Nephron (organoid): ENCODE measurements at regions not wholly inside any gene's neighbourhood (a gene's known extent, or its start where the extent isn't known, plus 50 kb on each side); places are given as distances from the start of the nearest gene placed in this dataset.

ENCODE experiments used
- H3K27ac Mint-ChIP-seq, 3 experiments: 2 replicates each; pipeline ENCODE4 v1.8.0; 2020; ENCODE audit warnings: mixed read lengths in 3 of 3, mild to moderate bottlenecking in 2 of 3, moderate library complexity in 1 of 3
- H3K27me3 Mint-ChIP-seq: 2 replicates; pipeline ENCODE4 v1.8.0; 2021; ENCODE audit warnings: low read depth, mild to moderate bottlenecking, moderate library complexity, mixed read lengths
- H3K36me3 Mint-ChIP-seq: 2 replicates; pipeline ENCODE4 v1.8.0; 2020; ENCODE audit warnings: low read depth, mixed read lengths
- H3K4me1 Mint-ChIP-seq: 2 replicates; pipeline ENCODE4 v1.8.0; 2020; ENCODE audit warnings: mixed read lengths
- H3K4me3 Mint-ChIP-seq, 3 experiments: 2 replicates each; pipeline ENCODE4 v1.8.0; 2020; ENCODE audit warnings: mild to moderate bottlenecking in 3 of 3, mixed read lengths in 3 of 3, moderate library complexity in 2 of 3
- H3K9me3 Mint-ChIP-seq: 2 replicates; pipeline ENCODE4 v1.8.0; 2020; ENCODE audit warnings: mixed read lengths
- CTCF ChIP-seq, 3 experiments: fragments of 200-600 bp; sonication (generic); IDR thresholded peaks; one replicate each; pipeline ENCODE4 v1.5.0; 2021; ENCODE audit warnings: antibody characterized with exemption in 3 of 3; ENCODE audit not compliant: unreplicated experiment in 3 of 3

- H3K27ac Mint-ChIP-seq, result no peak overlapping the region
- H3K27me3 Mint-ChIP-seq, result no peaks in the 10 kb centered on the region
- TF ChIP-seq CTCF (IDR thresholded peaks at IDR 0.05; ENCODE audit: unreplicated experiment in 3 of 3), result no peak
- H3K4me1 Mint-ChIP-seq, result peaks cover 5% of the 10 kb centered on the region
- no peaks in the 10 kb centered on the region for H3K36me3 Mint-ChIP-seq
- no peak overlapping the region for H3K4me3 Mint-ChIP-seq
- H3K9me3 Mint-ChIP-seq, result peaks cover 12% of the 10 kb centered on the region
Measured at GRCh38 chr13:38566023-38566422, 120.9 kb upstream of the FREM2 start.

- Mint-ChIP-seq H3K4me3 (no peak overlapping the region), H3K27me3 (no peaks in the 10 kb centered on the region), H3K27ac (no peak overlapping the region), H3K9me3 (peaks cover 12% of the 10 kb centered on the region), H3K36me3 (no peaks in the 10 kb centered on the region), H3K4me1 (peaks cover 5% of the 10 kb centered on the region)
- no peak for TF ChIP-seq CTCF (IDR thresholded peaks at IDR 0.05; ENCODE audit: unreplicated experiment in 3 of 3)
Measured at GRCh38 chr13:38566519-38566918, 120.4 kb upstream of the FREM2 start.

GRCh38 chr13:38570706-38571105 lies 116.2 kb upstream of the FREM2 start:
- no peaks in the 10 kb centered on the region for H3K27me3 Mint-ChIP-seq
- no peak for TF ChIP-seq CTCF (IDR thresholded peaks at IDR 0.05; ENCODE audit: unreplicated experiment in 3 of 3)
- H3K9me3 Mint-ChIP-seq, result peaks cover 12% of the 10 kb centered on the region
- peaks cover 5% of the 10 kb centered on the region for H3K4me1 Mint-ChIP-seq
- H3K27ac Mint-ChIP-seq, result no peak overlapping the region
- no peaks in the 10 kb centered on the region for H3K36me3 Mint-ChIP-seq
- no peak overlapping the region for H3K4me3 Mint-ChIP-seq

- Mint-ChIP-seq H3K4me1 (no peaks in the 10 kb centered on the region), H3K36me3 (no peaks in the 10 kb centered on the region), H3K27ac (no peak overlapping the region), H3K4me3 (no peak overlapping the region), H3K9me3 (peaks cover 4% of the 10 kb centered on the region), H3K27me3 (no peaks in the 10 kb centered on the region)
- no peak for TF ChIP-seq CTCF (IDR thresholded peaks at IDR 0.05; ENCODE audit: unreplicated experiment in 3 of 3)
Measured at GRCh38 chr13:38575427-38575826, 111.5 kb upstream of the FREM2 start.

GRCh38 chr13:38577048-38577447 lies 109.8 kb upstream of the FREM2 start:
- Mint-ChIP-seq H3K4me1 (no peaks in the 10 kb centered on the region), H3K27me3 (no peaks in the 10 kb centered on the region), H3K27ac (no peak overlapping the region), H3K9me3 (no peaks in the 10 kb centered on the region), H3K36me3 (no peaks in the 10 kb centered on the region), H3K4me3 (no peak overlapping the region)
- TF ChIP-seq CTCF (IDR thresholded peaks at IDR 0.05; ENCODE audit: unreplicated experiment in 3 of 3), result no peak

- no peaks in the 10 kb centered on the region for H3K9me3 Mint-ChIP-seq
- H3K4me1 Mint-ChIP-seq, result no peaks in the 10 kb centered on the region
- H3K36me3 Mint-ChIP-seq, result no peaks in the 10 kb centered on the region
- no peak overlapping the region for H3K4me3 Mint-ChIP-seq
- peak; percentile 51 to 63 (median 51) for TF ChIP-seq CTCF (IDR thresholded peaks at IDR 0.05; ENCODE audit: unreplicated experiment in 3 of 3)
- no peaks in the 10 kb centered on the region for H3K27me3 Mint-ChIP-seq
- H3K27ac Mint-ChIP-seq, result no peak overlapping the region
Measured at GRCh38 chr13:38582133-38582532, 104.7 kb upstream of the FREM2 start.
